PC-9 (cell line): ENCODE measurements at regions not wholly inside any gene's neighbourhood (a gene's known extent, or its start where the extent isn't known, plus 50 kb on each side); places are given as distances from the start of the nearest gene placed in this dataset.

ENCODE experiments used
- BruUV-seq: library from RNA; stranded (reverse); fragments of 400-500 nt; replicated peaks from 2 replicates; lab custom pipeline; 2021; lab: Mats Ljungman, UMichigan
- CTCF ChIA-PET: fragments of 300-600 bp; sonication (Branson Sonifier 250); formaldehyde crosslinking; loops from one replicate; lab custom pipeline; 2022; ENCODE audit warnings: antibody characterized with exemption; lab: Charles Lee
- POLR2A ChIA-PET: fragments of 300-600 bp; sonication (Branson Sonifier 250); formaldehyde crosslinking; loops from one replicate; lab custom pipeline; 2022; ENCODE audit warnings: antibody characterized with exemption; ENCODE audit not compliant: unreplicated experiment; lab: Charles Lee
- DNase-seq, 2 experiments: peaks; one replicate each; pipeline versions ENCODE4 v3.0.0 to v3.0.0-alpha.2; 2015 to 2022; ENCODE audit warnings: mixed read lengths in 1 of 2
- H2AFZ ChIP-seq: fragments of 200-600 bp; sonication (generic); 2 replicates; pipeline ENCODE4 v1.8.1; 2017; ENCODE audit warnings: antibody characterized with exemption
- H3F3A ChIP-seq: fragments of 200-600 bp; sonication (generic); 2 replicates; pipeline ENCODE4 v1.8.1; 2017; ENCODE audit warnings: antibody characterized with exemption, mild to moderate bottlenecking, low read depth; ENCODE audit not compliant: insufficient read depth
- H3K27ac ChIP-seq: fragments of 200-600 bp; sonication (generic); 2 replicates; pipeline ENCODE4 v1.6.1; 2016; ENCODE audit warnings: mixed run types
- H3K27me3 ChIP-seq: fragments of 200-600 bp; sonication (generic); 2 replicates; pipeline ENCODE4 v1.6.1; 2016; ENCODE audit warnings: low read depth, mixed run types; ENCODE audit not compliant: insufficient read depth
- H3K36me3 ChIP-seq: fragments of 200-600 bp; sonication (generic); 2 replicates; pipeline ENCODE4 v1.6.1; 2016; ENCODE audit warnings: low read depth, mixed run types
- H3K4me1 ChIP-seq: fragments of 200-600 bp; sonication (generic); replicated peaks from 2 replicates; pipeline ENCODE4 v1.6.1; 2016; ENCODE audit warnings: mixed run types; ENCODE audit not compliant: insufficient read depth
- H3K4me2 ChIP-seq: fragments of 200-600 bp; sonication (generic); 2 replicates; pipeline ENCODE4 v1.6.1; 2017; ENCODE audit warnings: mixed run types
- H3K4me3 ChIP-seq: fragments of 200-600 bp; sonication (generic); 2 replicates; pipeline ENCODE4 v1.6.1; 2016; ENCODE audit warnings: mixed run types
- H3K79me2 ChIP-seq: fragments of 200-600 bp; sonication (generic); 2 replicates; pipeline ENCODE4 v1.6.1; 2017; ENCODE audit warnings: low read depth, mixed run types
- H3K9me2 ChIP-seq: fragments of 200-600 bp; sonication (generic); 2 replicates; pipeline ENCODE4 v1.8.1; 2017; ENCODE audit warnings: mild to moderate bottlenecking; ENCODE audit not compliant: insufficient read depth
- H3K9me3 ChIP-seq: fragments of 200-600 bp; sonication (generic); 2 replicates; pipeline ENCODE4 v1.8.1; 2016; ENCODE audit warnings: low read depth; ENCODE audit not compliant: insufficient read depth
- H4K20me1 ChIP-seq: fragments of 200-600 bp; sonication (generic); 2 replicates; pipeline ENCODE4 v1.8.1; 2017; ENCODE audit not compliant: insufficient read depth
- EZH2 ChIP-seq: fragments of 200-600 bp; sonication (generic); IDR thresholded peaks from 2 replicates; pipeline ENCODE4 v1.8.0; 2017; ENCODE audit warnings: antibody characterized with exemption, low read depth
- intact Hi-C: fragments of 100-400 bp; cut with micrococcal nuclease; formaldehyde crosslinking; loops from one replicate; pipeline ENCODE4 v1.10.0; 2022; ENCODE audit not compliant: unreplicated experiment
- TF ChIP-seq, protein P1 (sequence below): fragments of 200-600 bp; sonication (generic); conservative IDR thresholded peaks from 2 replicates; pipeline ENCODE4 v1.6.1; 2017; ENCODE audit warnings: mixed run types, antibody characterized with exemption, mild to moderate bottlenecking, moderate library complexity

DNA sequence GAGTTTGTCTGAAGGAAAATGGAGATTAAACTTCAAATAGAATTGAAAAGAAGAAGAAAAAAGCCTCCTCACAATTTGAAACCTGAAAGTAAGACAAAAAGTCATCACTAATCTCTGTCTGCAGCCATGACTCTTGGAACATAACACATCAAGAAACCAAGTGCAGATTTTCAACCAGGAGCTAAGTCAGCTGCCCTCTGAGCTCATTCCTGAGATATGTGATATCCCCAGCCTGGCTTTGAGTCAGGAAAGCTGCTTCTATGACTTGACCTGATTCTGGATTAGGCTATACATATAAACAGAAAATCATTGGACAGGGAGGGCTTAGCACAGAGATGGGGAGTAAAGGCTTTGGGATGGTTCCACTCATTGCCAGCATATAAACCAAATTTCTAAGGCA lies 891.4 kb downstream of the TFAP2A start:
- TF ChIP-seq, protein P1, sequence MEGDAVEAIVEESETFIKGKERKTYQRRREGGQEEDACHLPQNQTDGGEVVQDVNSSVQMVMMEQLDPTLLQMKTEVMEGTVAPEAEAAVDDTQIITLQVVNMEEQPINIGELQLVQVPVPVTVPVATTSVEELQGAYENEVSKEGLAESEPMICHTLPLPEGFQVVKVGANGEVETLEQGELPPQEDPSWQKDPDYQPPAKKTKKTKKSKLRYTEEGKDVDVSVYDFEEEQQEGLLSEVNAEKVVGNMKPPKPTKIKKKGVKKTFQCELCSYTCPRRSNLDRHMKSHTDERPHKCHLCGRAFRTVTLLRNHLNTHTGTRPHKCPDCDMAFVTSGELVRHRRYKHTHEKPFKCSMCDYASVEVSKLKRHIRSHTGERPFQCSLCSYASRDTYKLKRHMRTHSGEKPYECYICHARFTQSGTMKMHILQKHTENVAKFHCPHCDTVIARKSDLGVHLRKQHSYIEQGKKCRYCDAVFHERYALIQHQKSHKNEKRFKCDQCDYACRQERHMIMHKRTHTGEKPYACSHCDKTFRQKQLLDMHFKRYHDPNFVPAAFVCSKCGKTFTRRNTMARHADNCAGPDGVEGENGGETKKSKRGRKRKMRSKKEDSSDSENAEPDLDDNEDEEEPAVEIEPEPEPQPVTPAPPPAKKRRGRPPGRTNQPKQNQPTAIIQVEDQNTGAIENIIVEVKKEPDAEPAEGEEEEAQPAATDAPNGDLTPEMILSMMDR = no peak
- TF ChIP-seq EZH2 = no peak
- POLR2A ChIA-PET = no interaction called here
- Histone ChIP-seq H3K79me2 (no peaks in the 10 kb centered on the region), H3K9me3 (no peaks in the 10 kb centered on the region), H3K27me3 (no peaks in the 10 kb centered on the region), H3K4me3 (no peak overlapping the region), H3F3A (no peaks in the 10 kb centered on the region), H3K4me2 (no peak overlapping the region), H3K36me3 (no peaks in the 10 kb centered on the region), H3K9me2 (no peaks in the 10 kb centered on the region), H3K27ac (no peak overlapping the region), H3K4me1 (peaks cover 26% of the 10 kb centered on the region), H4K20me1 (no peaks in the 10 kb centered on the region), H2AFZ (no peak overlapping the region)
- BruUV-seq = no TSS peak
- intact Hi-C loops = loop anchor here (5.0 kb wide), 2 partner anchors 116 to 894 kb away; partner anchors contain the start of gene TFAP2A
- CTCF ChIA-PET = no interaction called here
- peak in 1 of 2 experiments; percentile 40 for DNase-seq

DNA sequence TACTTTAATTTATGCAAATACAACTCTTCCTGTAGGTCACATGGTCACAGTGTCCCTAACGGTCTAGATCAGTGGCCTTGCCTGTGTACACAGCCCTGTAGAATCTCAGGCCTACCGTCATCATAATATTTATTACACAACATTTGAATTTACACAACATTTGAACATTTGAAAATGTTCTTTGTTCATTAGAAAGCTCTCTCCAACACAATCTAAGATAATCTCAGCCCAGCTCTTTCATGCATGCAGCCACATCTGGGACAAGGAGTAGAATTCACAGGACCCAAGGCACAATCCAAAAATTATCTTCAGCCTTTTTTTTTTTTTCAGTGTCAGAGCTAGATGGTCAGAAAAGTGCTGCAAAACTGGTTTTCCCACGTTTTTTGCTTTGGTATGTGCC lies 892.8 kb downstream of the TFAP2A start:
- Histone ChIP-seq H3K79me2 (no peaks in the 10 kb centered on the region), H3K36me3 (no peaks in the 10 kb centered on the region), H3F3A (no peaks in the 10 kb centered on the region), H4K20me1 (no peaks in the 10 kb centered on the region), H3K4me1 (peaks cover 26% of the 10 kb centered on the region), H3K9me3 (no peaks in the 10 kb centered on the region), H3K4me3 (no peak overlapping the region), H3K27ac (no peak overlapping the region), H3K27me3 (no peaks in the 10 kb centered on the region), H2AFZ (no peak overlapping the region), H3K4me2 (no peak overlapping the region), H3K9me2 (no peaks in the 10 kb centered on the region)
- intact Hi-C loops = loop anchor here (5.0 kb wide), 2 partner anchors 115 to 895 kb away; partner anchors contain the start of gene TFAP2A
- no peak for TF ChIP-seq EZH2
- TF ChIP-seq, protein P1 = no peak
- POLR2A ChIA-PET = no interaction called here
- no TSS peak for BruUV-seq
- CTCF ChIA-PET = no interaction called here
- no peak for DNase-seq

DNA sequence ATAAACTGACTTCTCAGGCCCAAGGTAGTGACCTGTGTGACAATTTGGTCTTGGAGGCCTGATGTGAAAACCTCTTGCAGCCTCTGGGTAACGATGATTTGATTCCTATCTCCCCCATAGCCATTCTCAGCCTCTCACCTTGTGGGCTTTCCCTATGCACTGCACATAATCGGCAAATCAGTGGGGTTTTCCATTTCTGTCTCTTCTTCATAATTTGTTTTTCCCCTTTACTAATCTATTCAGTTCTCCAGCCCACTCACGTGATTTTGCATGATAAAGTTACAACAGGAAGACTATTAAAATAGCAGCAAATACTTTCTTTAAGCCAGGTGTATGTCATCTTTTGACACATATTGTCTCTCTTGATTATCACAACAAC lies 893.7 kb downstream of the TFAP2A start:
- intact Hi-C loops = loop anchor here (5.0 kb wide), 2 partner anchors 114 to 896 kb away; partner anchors contain the start of gene TFAP2A
- ChIA-PET CTCF (no interaction called here), POLR2A (no interaction called here)
- Histone ChIP-seq H3F3A (0 out of 2 replicates have a peak, but pooled peaks cover 1% of the 10 kb centered on the region), H2AFZ (no peak overlapping the region), H3K4me1 (peaks cover 34% of the 10 kb centered on the region), H3K9me2 (no peaks in the 10 kb centered on the region), H3K4me2 (peak overlapping the region; percentile 16; the same call in 1 of the 2 replicates), H3K36me3 (no peaks in the 10 kb centered on the region), H3K4me3 (no peak overlapping the region), H3K79me2 (no peaks in the 10 kb centered on the region), H3K27me3 (no peaks in the 10 kb centered on the region), H3K9me3 (no peaks in the 10 kb centered on the region), H3K27ac (no peak overlapping the region), H4K20me1 (no peaks in the 10 kb centered on the region)
- no TSS peak for BruUV-seq
- DNase-seq = no peak
- TF ChIP-seq EZH2 = no peak
- TF ChIP-seq, protein P1 = no peak
